ENCODE measurements at regions not wholly inside any gene's neighbourhood (a gene's known extent, or its start where the extent isn't known, plus 50 kb on each side); places are given as distances from the start of the nearest gene placed in this dataset.
"Not testable (repeated sequence)": the region's sequence is repeated elsewhere in the genome, so short reads cannot be mapped to it uniquely, and the experiment has no call there.

- H3K9me3 Mint-ChIP-seq (ENCODE audit: unreplicated experiment); H3K4me3 ChIP-seq (ENCODE audit: low read depth, low read length); BruUV-seq (replicated peaks); H3K4me1 Mint-ChIP-seq (ENCODE audit: low read depth, unreplicated experiment); intact Hi-C loops (cut with micrococcal nuclease; ENCODE audit: unreplicated experiment); H3K9me3 ChIP-seq; POLR2A ChIA-PET; H3K27me3 Mint-ChIP-seq (ENCODE audit: insufficient read depth, unreplicated experiment); H3K36me3 Mint-ChIP-seq (ENCODE audit: insufficient read depth, unreplicated experiment); DNase-seq; H3K27me3 ChIP-seq (replicated peaks; ENCODE audit: control insufficient read depth, insufficient read depth, low read length); CTCF ChIA-PET; H3K4me1 ChIP-seq; H3K36me3 ChIP-seq (ENCODE audit: control insufficient read depth, insufficient read depth, low read length); H3K4me3 Mint-ChIP-seq (ENCODE audit: unreplicated experiment); H3K27ac Mint-ChIP-seq (ENCODE audit: unreplicated experiment): not testable (repeated sequence)
These were observed 268.8 kb downstream of the OR4F29 start for GRCh38 chr1:182631-183030.

DNA sequence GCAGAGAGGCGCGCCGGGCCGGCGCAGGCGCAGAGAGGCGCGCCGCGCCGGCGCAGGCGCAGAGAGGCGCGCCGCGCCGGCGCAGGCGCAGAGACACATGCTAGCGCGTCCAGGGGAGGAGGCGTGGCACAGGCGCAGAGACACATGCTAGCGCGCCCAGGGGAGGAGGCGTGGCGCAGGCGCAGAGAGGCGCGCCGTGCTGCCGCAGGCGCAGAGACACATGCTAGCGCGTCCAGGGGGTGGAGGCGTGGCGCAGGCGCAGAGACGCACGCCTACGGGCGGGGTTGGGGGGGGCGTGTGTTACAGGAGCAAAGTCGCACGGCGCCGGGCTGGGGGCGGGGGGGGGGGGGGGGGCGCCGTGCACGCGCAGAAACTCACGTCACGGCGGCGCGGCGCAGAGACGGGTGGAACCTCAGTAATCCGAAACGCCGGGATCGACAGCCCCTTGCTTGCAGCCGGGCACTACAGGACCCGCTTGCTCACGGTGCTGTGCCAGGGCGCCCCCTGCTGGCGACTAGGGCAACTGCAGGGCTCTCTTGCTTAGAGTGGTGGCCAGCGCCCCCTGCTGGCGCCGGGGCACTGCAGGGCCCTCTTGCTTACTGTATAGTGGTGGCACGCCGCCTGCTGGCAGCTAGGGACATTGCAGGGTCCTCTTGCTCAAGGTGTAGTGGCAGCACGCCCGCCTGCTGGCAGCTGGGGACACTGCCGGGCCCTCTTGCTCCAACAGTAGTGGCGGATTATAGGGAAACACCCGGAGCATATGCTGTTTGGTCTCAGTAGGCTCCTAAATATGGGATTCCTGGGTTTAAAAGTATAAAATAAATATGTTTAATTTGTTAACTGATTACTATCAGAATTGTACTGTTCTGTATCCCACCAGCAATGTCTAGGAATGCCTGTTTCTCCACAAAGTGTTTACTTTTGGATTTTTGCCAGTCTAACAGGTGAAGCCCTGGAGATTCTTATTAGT lies 269.9 kb downstream of the OR4F29 start:
- H3K9me3 Mint-ChIP-seq (ENCODE audit: unreplicated experiment); H3K4me1 Mint-ChIP-seq (ENCODE audit: low read depth, unreplicated experiment); H3K36me3 Mint-ChIP-seq (ENCODE audit: insufficient read depth, unreplicated experiment); H3K4me3 ChIP-seq (ENCODE audit: low read depth, low read length); H3K27ac Mint-ChIP-seq (ENCODE audit: unreplicated experiment); intact Hi-C loops (cut with micrococcal nuclease; ENCODE audit: unreplicated experiment); H3K27me3 ChIP-seq (replicated peaks; ENCODE audit: control insufficient read depth, insufficient read depth, low read length); H3K36me3 ChIP-seq (ENCODE audit: control insufficient read depth, insufficient read depth, low read length); POLR2A ChIA-PET; H3K4me1 ChIP-seq; H3K4me3 Mint-ChIP-seq (ENCODE audit: unreplicated experiment); H3K27me3 Mint-ChIP-seq (ENCODE audit: insufficient read depth, unreplicated experiment); BruUV-seq (replicated peaks); CTCF ChIA-PET; H3K9me3 ChIP-seq: not testable (repeated sequence)
- TF ChIP-seq, protein P1, sequence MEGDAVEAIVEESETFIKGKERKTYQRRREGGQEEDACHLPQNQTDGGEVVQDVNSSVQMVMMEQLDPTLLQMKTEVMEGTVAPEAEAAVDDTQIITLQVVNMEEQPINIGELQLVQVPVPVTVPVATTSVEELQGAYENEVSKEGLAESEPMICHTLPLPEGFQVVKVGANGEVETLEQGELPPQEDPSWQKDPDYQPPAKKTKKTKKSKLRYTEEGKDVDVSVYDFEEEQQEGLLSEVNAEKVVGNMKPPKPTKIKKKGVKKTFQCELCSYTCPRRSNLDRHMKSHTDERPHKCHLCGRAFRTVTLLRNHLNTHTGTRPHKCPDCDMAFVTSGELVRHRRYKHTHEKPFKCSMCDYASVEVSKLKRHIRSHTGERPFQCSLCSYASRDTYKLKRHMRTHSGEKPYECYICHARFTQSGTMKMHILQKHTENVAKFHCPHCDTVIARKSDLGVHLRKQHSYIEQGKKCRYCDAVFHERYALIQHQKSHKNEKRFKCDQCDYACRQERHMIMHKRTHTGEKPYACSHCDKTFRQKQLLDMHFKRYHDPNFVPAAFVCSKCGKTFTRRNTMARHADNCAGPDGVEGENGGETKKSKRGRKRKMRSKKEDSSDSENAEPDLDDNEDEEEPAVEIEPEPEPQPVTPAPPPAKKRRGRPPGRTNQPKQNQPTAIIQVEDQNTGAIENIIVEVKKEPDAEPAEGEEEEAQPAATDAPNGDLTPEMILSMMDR (IDR thresholded peaks at IDR 0.05; ENCODE audit: insufficient read depth in 1 of 2, low read depth in 1 of 2, low read length in 1 of 2, severe bottlenecking in 1 of 2, unreplicated experiment in 1 of 2), result peak in 1 of 2 experiments; percentile 61
- DNase-seq, result peak; percentile 50 to 58

DNA sequence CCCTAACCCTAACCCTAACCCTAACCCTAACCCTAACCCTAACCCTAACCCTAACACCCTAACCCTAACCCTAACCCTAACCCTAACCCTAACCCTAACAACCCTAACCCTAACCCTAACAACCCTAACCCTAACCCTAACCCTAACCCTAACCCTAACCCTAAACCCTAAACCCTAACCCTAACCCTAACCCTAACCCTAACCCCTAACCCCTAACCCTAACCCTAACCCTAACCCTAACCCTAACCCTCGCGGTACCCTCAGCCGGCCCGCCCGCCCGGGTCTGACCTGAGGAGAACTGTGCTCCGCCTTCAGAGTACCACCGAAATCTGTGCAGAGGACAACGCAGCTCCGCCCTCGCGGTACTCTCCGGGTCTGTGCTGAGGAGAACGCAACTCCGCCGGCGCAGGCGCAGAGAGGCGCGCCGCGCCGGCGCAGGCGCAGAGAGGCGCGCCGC lies 270.7 kb downstream of the OR4F29 start:
- H3K9me3 Mint-ChIP-seq (ENCODE audit: unreplicated experiment); H3K4me1 ChIP-seq; H3K4me3 Mint-ChIP-seq (ENCODE audit: unreplicated experiment); H3K27me3 Mint-ChIP-seq (ENCODE audit: insufficient read depth, unreplicated experiment); H3K36me3 Mint-ChIP-seq (ENCODE audit: insufficient read depth, unreplicated experiment); intact Hi-C loops (cut with micrococcal nuclease; ENCODE audit: unreplicated experiment); H3K4me3 ChIP-seq (ENCODE audit: low read depth, low read length); H3K36me3 ChIP-seq (ENCODE audit: control insufficient read depth, insufficient read depth, low read length); BruUV-seq (replicated peaks); H3K27me3 ChIP-seq (replicated peaks; ENCODE audit: control insufficient read depth, insufficient read depth, low read length); H3K4me1 Mint-ChIP-seq (ENCODE audit: low read depth, unreplicated experiment); H3K27ac Mint-ChIP-seq (ENCODE audit: unreplicated experiment); POLR2A ChIA-PET; H3K9me3 ChIP-seq; CTCF ChIA-PET: not testable (repeated sequence)
- peak in 1 of 2 experiments; percentile 30 for DNase-seq

GRCh38 chr1:138842-139241 lies 312.6 kb downstream of the OR4F29 start:
- H3K27me3 ChIP-seq (replicated peaks; ENCODE audit: control insufficient read depth, insufficient read depth, low read length); H3K36me3 ChIP-seq (ENCODE audit: control insufficient read depth, insufficient read depth, low read length); DNase-seq; H3K27me3 Mint-ChIP-seq (ENCODE audit: insufficient read depth, unreplicated experiment); H3K4me3 Mint-ChIP-seq (ENCODE audit: unreplicated experiment); H3K4me3 ChIP-seq (ENCODE audit: low read depth, low read length); H3K4me1 ChIP-seq; H3K27ac Mint-ChIP-seq (ENCODE audit: unreplicated experiment); H3K9me3 ChIP-seq; POLR2A ChIA-PET; intact Hi-C loops (cut with micrococcal nuclease; ENCODE audit: unreplicated experiment); CTCF ChIA-PET; H3K9me3 Mint-ChIP-seq (ENCODE audit: unreplicated experiment); H3K4me1 Mint-ChIP-seq (ENCODE audit: low read depth, unreplicated experiment); H3K36me3 Mint-ChIP-seq (ENCODE audit: insufficient read depth, unreplicated experiment); BruUV-seq (replicated peaks): not testable (repeated sequence)

DNA sequence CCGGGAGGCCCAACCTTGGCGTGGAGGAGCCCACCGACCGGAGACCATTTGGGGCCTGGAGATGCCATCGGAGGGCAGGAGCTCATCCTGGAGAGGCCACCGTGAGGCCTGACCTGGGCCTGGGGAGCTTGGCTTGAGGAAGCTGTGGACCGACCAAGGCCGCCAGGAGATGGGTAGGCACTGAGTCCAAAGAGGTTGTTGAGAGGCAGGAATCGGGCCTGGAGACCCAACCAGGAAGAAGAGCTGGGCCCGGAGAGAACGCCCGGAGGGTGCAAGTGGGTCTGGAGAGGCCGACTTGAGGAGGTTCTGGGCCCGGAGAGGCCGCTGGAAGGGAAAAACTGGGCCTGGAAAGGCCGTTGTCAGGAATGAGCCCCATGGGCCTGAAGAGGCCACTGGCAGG lies 313.8 kb downstream of the OR4F29 start:
- BruUV-seq (replicated peaks); DNase-seq; intact Hi-C loops (cut with micrococcal nuclease; ENCODE audit: unreplicated experiment); H3K27me3 Mint-ChIP-seq (ENCODE audit: insufficient read depth, unreplicated experiment); POLR2A ChIA-PET; H3K4me1 Mint-ChIP-seq (ENCODE audit: low read depth, unreplicated experiment); CTCF ChIA-PET; H3K27ac Mint-ChIP-seq (ENCODE audit: unreplicated experiment); H3K36me3 ChIP-seq (ENCODE audit: control insufficient read depth, insufficient read depth, low read length); H3K4me1 ChIP-seq; H3K36me3 Mint-ChIP-seq (ENCODE audit: insufficient read depth, unreplicated experiment); H3K9me3 ChIP-seq; H3K4me3 ChIP-seq (ENCODE audit: low read depth, low read length); H3K27me3 ChIP-seq (replicated peaks; ENCODE audit: control insufficient read depth, insufficient read depth, low read length); H3K4me3 Mint-ChIP-seq (ENCODE audit: unreplicated experiment); H3K9me3 Mint-ChIP-seq (ENCODE audit: unreplicated experiment): not testable (repeated sequence)

DNA sequence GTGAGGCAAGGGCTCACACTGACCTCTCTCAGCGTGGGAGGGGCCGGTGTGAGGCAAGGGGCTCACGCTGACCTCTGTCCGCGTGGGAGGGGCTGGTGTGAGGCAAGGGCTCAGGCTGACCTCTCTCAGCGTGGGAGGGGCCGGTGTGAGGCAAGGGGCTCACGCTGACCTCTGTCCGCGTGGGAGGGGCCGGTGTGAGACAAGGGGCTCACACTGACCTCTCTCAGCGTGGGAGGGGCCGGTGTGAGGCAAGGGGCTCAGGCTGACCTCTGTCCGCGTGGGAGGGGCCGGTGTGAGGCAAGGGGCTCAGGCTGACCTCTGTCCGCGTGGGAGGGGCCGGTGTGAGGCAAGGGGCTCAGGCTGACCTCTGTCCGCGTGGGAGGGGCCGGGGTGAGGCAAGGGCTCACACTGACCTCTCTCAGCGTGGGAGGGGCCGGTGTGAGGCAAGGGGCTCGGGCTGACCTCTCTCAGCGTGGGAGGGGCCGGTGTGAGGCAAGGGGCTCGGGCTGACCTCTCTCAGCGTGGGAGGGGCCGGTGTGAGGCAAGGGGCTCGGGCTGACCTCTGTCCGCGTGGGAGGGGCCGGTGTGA lies 315.0 kb downstream of the OR4F29 start:
- H3K27ac Mint-ChIP-seq (ENCODE audit: unreplicated experiment); H3K4me1 ChIP-seq; H3K36me3 Mint-ChIP-seq (ENCODE audit: insufficient read depth, unreplicated experiment); BruUV-seq (replicated peaks); H3K4me3 Mint-ChIP-seq (ENCODE audit: unreplicated experiment); H3K4me1 Mint-ChIP-seq (ENCODE audit: low read depth, unreplicated experiment); intact Hi-C loops (cut with micrococcal nuclease; ENCODE audit: unreplicated experiment); CTCF ChIA-PET; H3K27me3 ChIP-seq (replicated peaks; ENCODE audit: control insufficient read depth, insufficient read depth, low read length); H3K9me3 Mint-ChIP-seq (ENCODE audit: unreplicated experiment); H3K27me3 Mint-ChIP-seq (ENCODE audit: insufficient read depth, unreplicated experiment); H3K4me3 ChIP-seq (ENCODE audit: low read depth, low read length); H3K9me3 ChIP-seq; H3K36me3 ChIP-seq (ENCODE audit: control insufficient read depth, insufficient read depth, low read length); POLR2A ChIA-PET: not testable (repeated sequence)
- peak in 1 of 2 experiments; percentile 25 for DNase-seq

All from Caco-2 (cell line).